ENCODE measurements at regions not wholly inside any gene's neighbourhood (a gene's known extent, or its start where the extent isn't known, plus 50 kb on each side); places are given as distances from the start of the nearest gene placed in this dataset.
A peak's percentile ranks its signal among the peaks of the same experiment; 100 is the strongest.

- Histone ChIP-seq H3K9me3 (ENCODE audit: control extremely low read depth in 1 of 5, control insufficient read depth in 4 of 5, insufficient read depth in 2 of 5, low read depth in 1 of 5, low read length in 4 of 5) (no peaks in the 10 kb centered on the region), H3K4me1 (ENCODE audit: control extremely low read depth in 1 of 4, control insufficient read depth in 4 of 4, insufficient read depth in 4 of 4, low read length in 3 of 4) (peaks cover 0 to 26% (median 6%) of the 10 kb centered on the region in 4 experiments), H3K36me3 (ENCODE audit: control insufficient read depth in 4 of 4, insufficient read depth in 4 of 4, low read length in 3 of 4) (no peaks in the 10 kb centered on the region), H3K27ac (ENCODE audit: insufficient read depth in 1 of 2, low read depth in 1 of 2, low read length in 2 of 2, poor library complexity in 1 of 2, severe bottlenecking in 2 of 2) (no peak overlapping the region), H3K27me3 (replicated peaks in 2 of 5; ENCODE audit: control insufficient read depth in 4 of 5, insufficient read depth in 5 of 5, low read length in 4 of 5) (no peaks in the 10 kb centered on the region), H3K4me3 (ENCODE audit: control insufficient read depth in 1 of 7, extremely low read depth in 1 of 7, insufficient read depth in 4 of 7, low read depth in 2 of 7, low read length in 6 of 7) (no peak overlapping the region)
- POLR2A ChIA-PET, result no interaction called here
- DNase-seq, result no peak
- 81% methylated on average over 6 of the region's 7 CpGs for WGBS (ENCODE audit: insufficient coverage)
- CTCF ChIA-PET, result no interaction called here
Observed at GRCh38 chr20:11451793-11452291, 465.9 kb upstream of the BTBD3 start.

- Histone ChIP-seq H3K4me1 (ENCODE audit: control extremely low read depth in 1 of 4, control insufficient read depth in 4 of 4, insufficient read depth in 4 of 4, low read length in 3 of 4) (peaks cover 0 to 30% (median 7%) of the 10 kb centered on the region in 4 experiments), H3K27ac (ENCODE audit: insufficient read depth in 1 of 2, low read depth in 1 of 2, low read length in 2 of 2, poor library complexity in 1 of 2, severe bottlenecking in 2 of 2) (no peak overlapping the region), H3K36me3 (ENCODE audit: control insufficient read depth in 4 of 4, insufficient read depth in 4 of 4, low read length in 3 of 4) (no peaks in the 10 kb centered on the region), H3K27me3 (replicated peaks in 2 of 5; ENCODE audit: control insufficient read depth in 4 of 5, insufficient read depth in 5 of 5, low read length in 4 of 5) (no peaks in the 10 kb centered on the region), H3K9me3 (ENCODE audit: control extremely low read depth in 1 of 5, control insufficient read depth in 4 of 5, insufficient read depth in 2 of 5, low read depth in 1 of 5, low read length in 4 of 5) (no peaks in the 10 kb centered on the region), H3K4me3 (ENCODE audit: control insufficient read depth in 1 of 7, extremely low read depth in 1 of 7, insufficient read depth in 4 of 7, low read depth in 2 of 7, low read length in 6 of 7) (no peak overlapping the region)
- ChIA-PET CTCF (no interaction called here), POLR2A (no interaction called here)
- DNase-seq, result peak in 2 of 3 donors; percentile 3 to 14
- 81% methylated on average over 5 of the region's 6 CpGs for WGBS (ENCODE audit: insufficient coverage)
Observed at GRCh38 chr20:11452326-11452725, 465.4 kb upstream of the BTBD3 start.

GRCh38 chr20:11453430-11453829 is 464.3 kb upstream of the BTBD3 start:
- peak; percentile 4 to 71 (median 56) for DNase-seq
- no CpG with 5 or more reads among the region's 2 CpGs for WGBS (ENCODE audit: insufficient coverage)
- H3K36me3 ChIP-seq (ENCODE audit: control insufficient read depth in 4 of 4, insufficient read depth in 4 of 4, low read length in 3 of 4), result no peaks in the 10 kb centered on the region
- H3K27me3 ChIP-seq (replicated peaks in 2 of 5; ENCODE audit: control insufficient read depth in 4 of 5, insufficient read depth in 5 of 5, low read length in 4 of 5), result no peaks in the 10 kb centered on the region
- no peak overlapping the region for H3K4me3 ChIP-seq (ENCODE audit: control insufficient read depth in 1 of 7, extremely low read depth in 1 of 7, insufficient read depth in 4 of 7, low read depth in 2 of 7, low read length in 6 of 7)
- POLR2A ChIA-PET, result no interaction called here
- H3K4me1 ChIP-seq (ENCODE audit: control extremely low read depth in 1 of 4, control insufficient read depth in 4 of 4, insufficient read depth in 4 of 4, low read length in 3 of 4), result peaks cover 0 to 39% (median 11%) of the 10 kb centered on the region in 4 experiments
- CTCF ChIA-PET, result no interaction called here
- H3K27ac ChIP-seq (ENCODE audit: insufficient read depth in 1 of 2, low read depth in 1 of 2, low read length in 2 of 2, poor library complexity in 1 of 2, severe bottlenecking in 2 of 2), result no peak overlapping the region
- H3K9me3 ChIP-seq (ENCODE audit: control extremely low read depth in 1 of 5, control insufficient read depth in 4 of 5, insufficient read depth in 2 of 5, low read depth in 1 of 5, low read length in 4 of 5), result no peaks in the 10 kb centered on the region

- Histone ChIP-seq H3K4me3 (ENCODE audit: control insufficient read depth in 1 of 7, extremely low read depth in 1 of 7, insufficient read depth in 4 of 7, low read depth in 2 of 7, low read length in 6 of 7) (no peak overlapping the region), H3K4me1 (ENCODE audit: control extremely low read depth in 1 of 4, control insufficient read depth in 4 of 4, insufficient read depth in 4 of 4, low read length in 3 of 4) (peaks cover 0 to 43% (median 11%) of the 10 kb centered on the region in 4 experiments), H3K9me3 (ENCODE audit: control extremely low read depth in 1 of 5, control insufficient read depth in 4 of 5, insufficient read depth in 2 of 5, low read depth in 1 of 5, low read length in 4 of 5) (no peaks in the 10 kb centered on the region), H3K27ac (ENCODE audit: insufficient read depth in 1 of 2, low read depth in 1 of 2, low read length in 2 of 2, poor library complexity in 1 of 2, severe bottlenecking in 2 of 2) (no peak overlapping the region), H3K27me3 (replicated peaks in 2 of 5; ENCODE audit: control insufficient read depth in 4 of 5, insufficient read depth in 5 of 5, low read length in 4 of 5) (no peaks in the 10 kb centered on the region), H3K36me3 (ENCODE audit: control insufficient read depth in 4 of 4, insufficient read depth in 4 of 4, low read length in 3 of 4) (no peaks in the 10 kb centered on the region)
- ChIA-PET CTCF (no interaction called here), POLR2A (no interaction called here)
- DNase-seq, result peak in 2 of 3 donors; percentile 19 to 26
- WGBS (ENCODE audit: insufficient coverage), result 44% methylated on average over 4 of the region's 7 CpGs
Observed at GRCh38 chr20:11454966-11455799, 462.5 kb upstream of the BTBD3 start.

GRCh38 chr20:11457488-11457887 is 460.2 kb upstream of the BTBD3 start:
- POLR2A ChIA-PET, result no interaction called here
- Histone ChIP-seq H3K4me3 (ENCODE audit: control insufficient read depth in 1 of 7, extremely low read depth in 1 of 7, insufficient read depth in 4 of 7, low read depth in 2 of 7, low read length in 6 of 7) (peak overlapping the region in 2 of 7 experiments; percentile 21 to 36), H3K27ac (ENCODE audit: insufficient read depth in 1 of 2, low read depth in 1 of 2, low read length in 2 of 2, poor library complexity in 1 of 2, severe bottlenecking in 2 of 2) (no peak overlapping the region), H3K36me3 (ENCODE audit: control insufficient read depth in 4 of 4, insufficient read depth in 4 of 4, low read length in 3 of 4) (no peaks in the 10 kb centered on the region), H3K4me1 (ENCODE audit: control extremely low read depth in 1 of 4, control insufficient read depth in 4 of 4, insufficient read depth in 4 of 4, low read length in 3 of 4) (peaks cover 0 to 36% (median 10%) of the 10 kb centered on the region in 4 experiments), H3K27me3 (replicated peaks in 2 of 5; ENCODE audit: control insufficient read depth in 4 of 5, insufficient read depth in 5 of 5, low read length in 4 of 5) (no peaks in the 10 kb centered on the region), H3K9me3 (ENCODE audit: control extremely low read depth in 1 of 5, control insufficient read depth in 4 of 5, insufficient read depth in 2 of 5, low read depth in 1 of 5, low read length in 4 of 5) (no peaks in the 10 kb centered on the region)
- peak; percentile 7 to 75 (median 70) for DNase-seq
- CTCF ChIA-PET, result interaction anchor here (1.3 kb wide), 1 partner anchor 9 kb away, joined by 3 read pairs; no protein-coding TSS in a partner anchor
- WGBS (ENCODE audit: insufficient coverage), result 0% methylated on average over 1 of the region's 5 CpGs

GRCh38 chr20:11459090-11459890 is 458.4 kb upstream of the BTBD3 start:
- WGBS (ENCODE audit: insufficient coverage), result no CpG with 5 or more reads among the region's 2 CpGs
- Histone ChIP-seq H3K4me1 (ENCODE audit: control extremely low read depth in 1 of 4, control insufficient read depth in 4 of 4, insufficient read depth in 4 of 4, low read length in 3 of 4) (peaks cover 0 to 25% (median 8%) of the 10 kb centered on the region in 4 experiments), H3K27ac (ENCODE audit: insufficient read depth in 1 of 2, low read depth in 1 of 2, low read length in 2 of 2, poor library complexity in 1 of 2, severe bottlenecking in 2 of 2) (no peak overlapping the region), H3K4me3 (ENCODE audit: control insufficient read depth in 1 of 7, extremely low read depth in 1 of 7, insufficient read depth in 4 of 7, low read depth in 2 of 7, low read length in 6 of 7) (no peak overlapping the region), H3K36me3 (ENCODE audit: control insufficient read depth in 4 of 4, insufficient read depth in 4 of 4, low read length in 3 of 4) (no peaks in the 10 kb centered on the region), H3K9me3 (ENCODE audit: control extremely low read depth in 1 of 5, control insufficient read depth in 4 of 5, insufficient read depth in 2 of 5, low read depth in 1 of 5, low read length in 4 of 5) (no peaks in the 10 kb centered on the region), H3K27me3 (replicated peaks in 2 of 5; ENCODE audit: control insufficient read depth in 4 of 5, insufficient read depth in 5 of 5, low read length in 4 of 5) (no peaks in the 10 kb centered on the region)
- ChIA-PET POLR2A (no interaction called here), CTCF (interaction anchor here (1.1 kb wide), 1 partner anchor 10 kb away, joined by 3 read pairs; no protein-coding TSS in a partner anchor)
- DNase-seq, result peak in 2 of 3 donors; percentile 14 to 21

- Histone ChIP-seq H3K27ac (ENCODE audit: insufficient read depth in 1 of 2, low read depth in 1 of 2, low read length in 2 of 2, poor library complexity in 1 of 2, severe bottlenecking in 2 of 2) (no peak overlapping the region), H3K27me3 (replicated peaks in 2 of 5; ENCODE audit: control insufficient read depth in 4 of 5, insufficient read depth in 5 of 5, low read length in 4 of 5) (peaks cover 0 to 3% (median 0%) of the 10 kb centered on the region in 5 experiments), H3K4me1 (ENCODE audit: control extremely low read depth in 1 of 4, control insufficient read depth in 4 of 4, insufficient read depth in 4 of 4, low read length in 3 of 4) (no peaks in the 10 kb centered on the region), H3K36me3 (ENCODE audit: control insufficient read depth in 4 of 4, insufficient read depth in 4 of 4, low read length in 3 of 4) (no peaks in the 10 kb centered on the region), H3K4me3 (ENCODE audit: control insufficient read depth in 1 of 7, extremely low read depth in 1 of 7, insufficient read depth in 4 of 7, low read depth in 2 of 7, low read length in 6 of 7) (no peak overlapping the region), H3K9me3 (ENCODE audit: control extremely low read depth in 1 of 5, control insufficient read depth in 4 of 5, insufficient read depth in 2 of 5, low read depth in 1 of 5, low read length in 4 of 5) (peaks cover 0 to 3% (median 0%) of the 10 kb centered on the region in 5 experiments)
- CTCF ChIA-PET, result no interaction called here
- no peak for DNase-seq
- POLR2A ChIA-PET, result no interaction called here
Observed at GRCh38 chr20:11467436-11467835, 450.3 kb upstream of the BTBD3 start.
